Keratinocyte (primary cell): ENCODE measurements at regions not wholly inside any gene's neighbourhood (a gene's known extent, or its start where the extent isn't known, plus 50 kb on each side); places are given as distances from the start of the nearest gene placed in this dataset.

Experiments used
- DNase-seq: peaks from one replicate; pipeline ENCODE4 v3.0.0-alpha.2; 2011; ENCODE audit warnings: low read depth, missing footprints, low spot score
- FAIRE-seq: peaks from 2 replicates; lab custom pipeline; 2011; peaks lifted over from hg19 to GRCh38; lab: Jason Lieb, UNC
- H2AFZ ChIP-seq: 2 replicates; pipeline ENCODE4 v1.6.0; 2012; ENCODE audit warnings: low read length, control low read depth, inconsistent platforms; ENCODE audit not compliant: control insufficient read depth
- H3K27ac ChIP-seq: 2 replicates; pipeline ENCODE4 v1.5.1; 2011; ENCODE audit warnings: low read length; ENCODE audit not compliant: control insufficient read depth, insufficient read depth
- H3K27me3 ChIP-seq: 3 replicates; pipeline ENCODE4 v1.6.0; 2011; ENCODE audit warnings: low read length; ENCODE audit not compliant: control insufficient read depth, insufficient read depth; ENCODE audit errors: extremely low read depth
- H3K36me3 ChIP-seq, 2 experiments: 2 replicates in 1 of 2; 3 replicates in 1 of 2; pipeline ENCODE4 v1.5.1; 2011; ENCODE audit warnings: low read length in 2 of 2, mild to moderate bottlenecking in 1 of 2; ENCODE audit not compliant: control insufficient read depth in 2 of 2, insufficient read depth in 2 of 2; ENCODE audit errors: extremely low read depth in 1 of 2
- H3K4me1 ChIP-seq: 3 replicates; pipeline ENCODE4 v1.5.1; 2011; ENCODE audit warnings: low read length; ENCODE audit not compliant: control insufficient read depth, insufficient read depth; ENCODE audit errors: extremely low read depth
- H3K4me2 ChIP-seq: 3 replicates; pipeline ENCODE4 v1.6.0; 2011; ENCODE audit warnings: low read depth, low read length; ENCODE audit not compliant: control insufficient read depth, insufficient read depth; ENCODE audit errors: extremely low read depth
- H3K4me3 ChIP-seq, 3 experiments: fragments of 200-600 bp in 1 of 3; sonication (generic) in 1 of 3; 2 replicates in 2 of 3; 3 replicates in 1 of 3; pipeline ENCODE4 v1.5.1; 2011 to 2016; ENCODE audit warnings: low read length in 3 of 3, mild to moderate bottlenecking in 3 of 3, control low read depth in 2 of 3, inconsistent platforms in 1 of 3, low read depth in 1 of 3, mixed read lengths in 1 of 3, mixed run types in 1 of 3, moderate library complexity in 1 of 3; ENCODE audit not compliant: control insufficient read depth in 2 of 3, insufficient read depth in 2 of 3; ENCODE audit errors: extremely low read depth in 1 of 3
- H3K79me2 ChIP-seq: 2 replicates; pipeline ENCODE4 v1.6.0; 2012; ENCODE audit warnings: low read length; ENCODE audit not compliant: control insufficient read depth, insufficient read depth
- H3K9ac ChIP-seq: 3 replicates; pipeline ENCODE4 v1.6.0; 2011; ENCODE audit warnings: low read length; ENCODE audit not compliant: control insufficient read depth, insufficient read depth; ENCODE audit errors: extremely low read depth
- H3K9me1 ChIP-seq: 3 replicates; pipeline ENCODE4 v1.6.0; 2011; ENCODE audit warnings: low read length; ENCODE audit not compliant: control insufficient read depth, insufficient read depth; ENCODE audit errors: extremely low read depth
- H3K9me3 ChIP-seq: 2 replicates; pipeline ENCODE4 v1.5.1; 2012; ENCODE audit warnings: low read depth, low read length; ENCODE audit not compliant: control insufficient read depth
- H4K20me1 ChIP-seq: 3 replicates; pipeline ENCODE4 v1.6.0; 2011; ENCODE audit warnings: low read length; ENCODE audit not compliant: control insufficient read depth, insufficient read depth; ENCODE audit errors: extremely low read depth
- CTCF ChIP-seq, 3 experiments: IDR thresholded peaks in 1 of 3; conservative IDR thresholded peaks in 1 of 3; optimal IDR thresholded peaks in 1 of 3; 2 replicates in 2 of 3; 3 replicates in 1 of 3; pipeline versions ENCODE3 to v1.5.1; 2011; ENCODE audit warnings: low read length in 3 of 3, mild to moderate bottlenecking in 3 of 3, moderate library complexity in 2 of 3, control low read depth in 1 of 3, inconsistent platforms in 1 of 3; ENCODE audit not compliant: insufficient read depth in 2 of 3; ENCODE audit errors: extremely low read depth in 1 of 3
- EZH2 ChIP-seq: IDR thresholded peaks from one replicate; pipeline ENCODE4 v1.6.1; 2012; ENCODE audit warnings: inconsistent platforms, mild to moderate bottlenecking, low read length, moderate library complexity
- dilution Hi-C: fragments of 300-500 bp; cut with MboI; formaldehyde crosslinking; loops from one replicate; pipeline ENCODE4 v1.7.0; 2020; ENCODE audit warnings: low sequenced_read_pairs; ENCODE audit not compliant: extremely low pct_ligation_motif_present

GRCh38 chr1:188889166-188889565 is 1588.5 kb downstream of the BRINP3 start:
- Histone ChIP-seq H3K9me1 (no peaks in the 10 kb centered on the region), H3K79me2 (no peaks in the 10 kb centered on the region), H2AFZ (no peak overlapping the region), H3K4me2 (no peak overlapping the region), H3K9me3 (peaks cover 1% of the 10 kb centered on the region), H3K27ac (no peak overlapping the region), H3K27me3 (no peaks in the 10 kb centered on the region), H3K36me3 (no peaks in the 10 kb centered on the region), H3K4me3 (no peak overlapping the region), H3K9ac (no peak overlapping the region), H3K4me1 (no peaks in the 10 kb centered on the region), H4K20me1 (no peaks in the 10 kb centered on the region)
- TF ChIP-seq EZH2 (no peak), CTCF (optimal IDR thresholded peaks at IDR 0.05 in 1 of 3, IDR thresholded peaks at IDR 0.05 in 1 of 3, conservative IDR thresholded peaks at IDR 0.05 in 1 of 3; ENCODE audit: extremely low read depth in 1 of 3, insufficient read depth in 2 of 3, low read length in 3 of 3) (no peak)
- no peak for FAIRE-seq
- no peak for DNase-seq
- dilution Hi-C loops = no loop called here

- TF ChIP-seq CTCF (optimal IDR thresholded peaks at IDR 0.05 in 1 of 3, IDR thresholded peaks at IDR 0.05 in 1 of 3, conservative IDR thresholded peaks at IDR 0.05 in 1 of 3; ENCODE audit: extremely low read depth in 1 of 3, insufficient read depth in 2 of 3, low read length in 3 of 3) (no peak), EZH2 (no peak)
- FAIRE-seq (no peak), DNase-seq (no peak)
- Histone ChIP-seq H3K36me3 (no peaks in the 10 kb centered on the region), H3K27ac (no peak overlapping the region), H3K9ac (no peak overlapping the region), H3K4me3 (no peak overlapping the region), H3K9me3 (peaks cover 1% of the 10 kb centered on the region), H2AFZ (no peak overlapping the region), H3K27me3 (no peaks in the 10 kb centered on the region), H3K4me1 (no peaks in the 10 kb centered on the region), H3K9me1 (no peaks in the 10 kb centered on the region), H4K20me1 (no peaks in the 10 kb centered on the region), H3K4me2 (no peak overlapping the region), H3K79me2 (no peaks in the 10 kb centered on the region)
- dilution Hi-C loops = no loop called here
These were observed 1585.7 kb downstream of the BRINP3 start for GRCh38 chr1:188891958-188892357.
